ENCODE measurements at regions not wholly inside any gene's neighbourhood (a gene's known extent, or its start where the extent isn't known, plus 50 kb on each side); places are given as distances from the start of the nearest gene placed in this dataset.

DNA sequence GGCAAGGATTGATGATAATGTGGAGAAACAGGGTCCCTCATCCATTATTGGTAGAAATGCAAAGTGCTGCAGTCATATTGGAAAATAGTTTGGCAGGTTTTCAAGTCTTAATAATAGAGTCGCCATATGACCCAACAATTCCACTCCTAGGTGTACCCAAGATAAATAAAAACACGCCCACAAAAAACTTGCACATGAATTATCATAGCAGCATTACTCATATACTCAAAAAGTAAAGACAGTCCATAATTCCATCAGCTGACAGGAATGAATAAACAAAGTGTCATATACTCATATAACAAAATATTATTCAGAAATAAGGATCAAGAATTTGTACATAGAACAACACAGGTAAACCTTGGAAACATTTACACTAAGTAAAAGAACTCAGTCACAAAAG, 242.9 kb upstream of the FTMT start:
- H3K4me3 ChIP-seq (ENCODE audit: low read length), result no peak overlapping the region
- DNase-seq (ENCODE audit: low read depth), result no peak
- TF ChIP-seq, protein P1, sequence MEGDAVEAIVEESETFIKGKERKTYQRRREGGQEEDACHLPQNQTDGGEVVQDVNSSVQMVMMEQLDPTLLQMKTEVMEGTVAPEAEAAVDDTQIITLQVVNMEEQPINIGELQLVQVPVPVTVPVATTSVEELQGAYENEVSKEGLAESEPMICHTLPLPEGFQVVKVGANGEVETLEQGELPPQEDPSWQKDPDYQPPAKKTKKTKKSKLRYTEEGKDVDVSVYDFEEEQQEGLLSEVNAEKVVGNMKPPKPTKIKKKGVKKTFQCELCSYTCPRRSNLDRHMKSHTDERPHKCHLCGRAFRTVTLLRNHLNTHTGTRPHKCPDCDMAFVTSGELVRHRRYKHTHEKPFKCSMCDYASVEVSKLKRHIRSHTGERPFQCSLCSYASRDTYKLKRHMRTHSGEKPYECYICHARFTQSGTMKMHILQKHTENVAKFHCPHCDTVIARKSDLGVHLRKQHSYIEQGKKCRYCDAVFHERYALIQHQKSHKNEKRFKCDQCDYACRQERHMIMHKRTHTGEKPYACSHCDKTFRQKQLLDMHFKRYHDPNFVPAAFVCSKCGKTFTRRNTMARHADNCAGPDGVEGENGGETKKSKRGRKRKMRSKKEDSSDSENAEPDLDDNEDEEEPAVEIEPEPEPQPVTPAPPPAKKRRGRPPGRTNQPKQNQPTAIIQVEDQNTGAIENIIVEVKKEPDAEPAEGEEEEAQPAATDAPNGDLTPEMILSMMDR (conservative IDR thresholded peaks at IDR 0.05; ENCODE audit: low read depth, low read length), result no peak

- no peak for DNase-seq (ENCODE audit: low read depth)
- H3K4me3 ChIP-seq (ENCODE audit: low read length), result no peak overlapping the region
- TF ChIP-seq, protein P1 (conservative IDR thresholded peaks at IDR 0.05; ENCODE audit: low read depth, low read length), result no peak
Measured at GRCh38 chr5:121624035-121624434, 227.6 kb upstream of the FTMT start.

GRCh38 chr5:121628783-121629182, 222.9 kb upstream of the FTMT start:
- no peak overlapping the region for H3K4me3 ChIP-seq (ENCODE audit: low read length)
- DNase-seq (ENCODE audit: low read depth), result no peak
- TF ChIP-seq, protein P1 (conservative IDR thresholded peaks at IDR 0.05; ENCODE audit: low read depth, low read length), result no peak

DNA sequence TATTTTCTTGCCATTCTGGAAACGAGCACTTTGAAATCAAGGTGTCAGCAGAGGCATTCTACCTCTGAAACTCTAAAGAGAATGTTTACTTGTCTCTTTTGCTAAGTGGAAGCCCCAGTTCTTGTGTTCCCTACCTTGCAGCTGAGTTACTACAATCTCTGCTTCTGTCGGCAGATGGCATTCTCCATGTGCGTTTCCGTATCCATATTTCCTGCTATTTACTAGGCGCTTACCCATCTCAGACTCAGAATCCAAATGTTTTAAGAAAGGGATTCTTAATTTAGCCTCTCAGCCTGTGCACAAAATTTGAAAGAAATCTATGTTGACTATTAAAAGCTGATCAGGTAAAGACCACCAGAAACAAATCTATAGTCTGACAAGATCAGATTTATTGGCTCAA, 221.3 kb upstream of the FTMT start:
- no peak for DNase-seq (ENCODE audit: low read depth)
- TF ChIP-seq, protein P1 (conservative IDR thresholded peaks at IDR 0.05; ENCODE audit: low read depth, low read length), result peak; percentile 10
- H3K4me3 ChIP-seq (ENCODE audit: low read length), result no peak overlapping the region

GRCh38 chr5:121634946-121635345, 216.7 kb upstream of the FTMT start:
- H3K4me3 ChIP-seq (ENCODE audit: low read length), result no peak overlapping the region
- DNase-seq (ENCODE audit: low read depth), result no peak
- TF ChIP-seq, protein P1 (conservative IDR thresholded peaks at IDR 0.05; ENCODE audit: low read depth, low read length), result no peak

DNA sequence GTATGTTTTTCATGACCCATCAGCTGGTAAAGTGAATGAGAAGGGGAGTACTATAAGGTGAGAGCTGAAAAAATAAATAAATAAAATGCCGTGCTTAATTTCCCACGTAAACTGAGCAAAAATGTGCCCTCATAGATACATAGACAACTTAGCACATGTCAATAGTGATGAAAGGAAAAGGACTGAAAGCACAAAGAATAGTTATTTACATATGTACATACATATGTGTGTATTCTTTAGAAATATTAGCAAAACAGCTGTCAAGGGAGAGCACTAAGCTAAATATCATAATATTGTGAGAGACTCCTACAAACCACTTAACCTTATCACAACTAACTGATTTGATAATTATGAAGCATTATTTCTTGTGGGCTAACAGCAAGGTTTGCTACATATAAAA, 213.6 kb upstream of the FTMT start:
- no peak overlapping the region for H3K4me3 ChIP-seq (ENCODE audit: low read length)
- no peak for DNase-seq (ENCODE audit: low read depth)
- TF ChIP-seq, protein P1 (conservative IDR thresholded peaks at IDR 0.05; ENCODE audit: low read depth, low read length), result no peak

GRCh38 chr5:121640298-121640697, 211.4 kb upstream of the FTMT start:
- H3K4me3 ChIP-seq (ENCODE audit: low read length), result no peak overlapping the region
- TF ChIP-seq, protein P1 (conservative IDR thresholded peaks at IDR 0.05; ENCODE audit: low read depth, low read length), result no peak
- DNase-seq (ENCODE audit: low read depth), result no peak
